DOHH2 (cell line): ENCODE measurements at regions not wholly inside any gene's neighbourhood (a gene's known extent, or its start where the extent isn't known, plus 50 kb on each side); places are given as distances from the start of the nearest gene placed in this dataset.

ENCODE experiments used
- EZH2phosphoT487 ChIP-seq: fragments of 200-600 bp; sonication (generic); IDR thresholded peaks from 2 replicates; pipeline ENCODE4 v1.6.1; 2017; ENCODE audit warnings: borderline replicate concordance, mild to moderate bottlenecking, antibody characterized with exemption, low read length, moderate library complexity, mixed read lengths
- TF ChIP-seq, protein P1 (sequence below): fragments of 200-600 bp; sonication (generic); IDR thresholded peaks from one replicate; pipeline ENCODE4 v1.5.1; 2014; ENCODE audit warnings: antibody characterized with exemption, mild to moderate bottlenecking, low read depth, low read length; ENCODE audit not compliant: poor library complexity, severe bottlenecking

DNA sequence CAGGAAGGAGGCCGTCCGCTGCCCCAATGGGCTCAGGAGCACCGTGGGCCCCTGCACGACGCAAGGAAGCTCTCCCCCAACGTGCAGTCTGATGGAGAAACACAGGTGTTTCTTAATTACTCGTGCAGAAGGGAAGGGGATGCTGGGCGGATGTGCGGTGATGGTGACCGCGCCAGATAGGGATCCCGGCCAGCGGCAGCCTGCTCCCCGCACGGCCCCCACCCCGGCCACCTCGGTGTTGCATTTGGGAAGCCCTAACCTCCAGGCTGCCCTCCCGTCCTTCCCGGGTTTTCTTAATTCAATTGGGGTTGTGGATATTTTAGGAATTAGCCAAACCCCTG, 254.4 kb downstream of the ZNF536 start:
- TF ChIP-seq, protein P1, sequence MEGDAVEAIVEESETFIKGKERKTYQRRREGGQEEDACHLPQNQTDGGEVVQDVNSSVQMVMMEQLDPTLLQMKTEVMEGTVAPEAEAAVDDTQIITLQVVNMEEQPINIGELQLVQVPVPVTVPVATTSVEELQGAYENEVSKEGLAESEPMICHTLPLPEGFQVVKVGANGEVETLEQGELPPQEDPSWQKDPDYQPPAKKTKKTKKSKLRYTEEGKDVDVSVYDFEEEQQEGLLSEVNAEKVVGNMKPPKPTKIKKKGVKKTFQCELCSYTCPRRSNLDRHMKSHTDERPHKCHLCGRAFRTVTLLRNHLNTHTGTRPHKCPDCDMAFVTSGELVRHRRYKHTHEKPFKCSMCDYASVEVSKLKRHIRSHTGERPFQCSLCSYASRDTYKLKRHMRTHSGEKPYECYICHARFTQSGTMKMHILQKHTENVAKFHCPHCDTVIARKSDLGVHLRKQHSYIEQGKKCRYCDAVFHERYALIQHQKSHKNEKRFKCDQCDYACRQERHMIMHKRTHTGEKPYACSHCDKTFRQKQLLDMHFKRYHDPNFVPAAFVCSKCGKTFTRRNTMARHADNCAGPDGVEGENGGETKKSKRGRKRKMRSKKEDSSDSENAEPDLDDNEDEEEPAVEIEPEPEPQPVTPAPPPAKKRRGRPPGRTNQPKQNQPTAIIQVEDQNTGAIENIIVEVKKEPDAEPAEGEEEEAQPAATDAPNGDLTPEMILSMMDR = no peak
- no peak for TF ChIP-seq EZH2phosphoT487
